SK-N-SH (cell line): ENCODE measurements at regions not wholly inside any gene's neighbourhood (a gene's known extent, or its start where the extent isn't known, plus 50 kb on each side); places are given as distances from the start of the nearest gene placed in this dataset.

Experiments
- CHD2 ChIP-seq: fragments of 150-350 bp; IDR thresholded peaks from 2 replicates; pipeline ENCODE4 v1.6.1; 2018; ENCODE audit warnings: low read length; ENCODE audit not compliant: partially characterized antibody
- EZH2phosphoT487 ChIP-seq: fragments of 200-600 bp; sonication (generic); IDR thresholded peaks from 2 replicates; pipeline ENCODE4 v1.6.1; 2017; ENCODE audit warnings: low read depth, mixed run types, mild to moderate bottlenecking, antibody characterized with exemption, moderate library complexity, borderline replicate concordance
- GABPA ChIP-seq: IDR thresholded peaks from 2 replicates; pipeline ENCODE4 v1.4.0; 2012; ENCODE audit warnings: low read depth, mild to moderate bottlenecking
- GATA2 ChIP-seq: sonication (generic); formaldehyde crosslinking; IDR thresholded peaks from 2 replicates; pipeline ENCODE4 v1.5.0; 2020; ENCODE audit warnings: mild to moderate bottlenecking, missing genetic modification reagents
- MXI1 ChIP-seq: IDR thresholded peaks from 2 replicates; pipeline ENCODE4 v1.6.1; 2012; ENCODE audit warnings: mild to moderate bottlenecking, low read depth, low read length, improper control_type of control experiment
- SIN3A ChIP-seq: IDR thresholded peaks from 2 replicates; pipeline ENCODE4 v1.6.1; 2012; ENCODE audit warnings: low read depth, mild to moderate bottlenecking, low read length, moderate library complexity, borderline replicate concordance
- TAF1 ChIP-seq: IDR thresholded peaks from 2 replicates; pipeline ENCODE4 v1.6.1; 2012; ENCODE audit warnings: low read depth, mild to moderate bottlenecking, low read length, moderate library complexity, borderline replicate concordance
- YY1 ChIP-seq: IDR thresholded peaks from 2 replicates; pipeline ENCODE4 v1.4.0; 2012; ENCODE audit warnings: low read depth, mild to moderate bottlenecking
- TF ChIP-seq, protein P1 (sequence below): IDR thresholded peaks from 2 replicates; pipeline ENCODE4 v1.6.1; 2012; ENCODE audit warnings: mild to moderate bottlenecking, low read depth, low read length, moderate library complexity
- TF ChIP-seq, protein P2 (sequence below): fragments of 200-600 bp; sonication (generic); IDR thresholded peaks from 2 replicates; pipeline ENCODE4 v1.6.1; 2017; ENCODE audit warnings: antibody characterized with exemption, mild to moderate bottlenecking, moderate library complexity

DNA sequence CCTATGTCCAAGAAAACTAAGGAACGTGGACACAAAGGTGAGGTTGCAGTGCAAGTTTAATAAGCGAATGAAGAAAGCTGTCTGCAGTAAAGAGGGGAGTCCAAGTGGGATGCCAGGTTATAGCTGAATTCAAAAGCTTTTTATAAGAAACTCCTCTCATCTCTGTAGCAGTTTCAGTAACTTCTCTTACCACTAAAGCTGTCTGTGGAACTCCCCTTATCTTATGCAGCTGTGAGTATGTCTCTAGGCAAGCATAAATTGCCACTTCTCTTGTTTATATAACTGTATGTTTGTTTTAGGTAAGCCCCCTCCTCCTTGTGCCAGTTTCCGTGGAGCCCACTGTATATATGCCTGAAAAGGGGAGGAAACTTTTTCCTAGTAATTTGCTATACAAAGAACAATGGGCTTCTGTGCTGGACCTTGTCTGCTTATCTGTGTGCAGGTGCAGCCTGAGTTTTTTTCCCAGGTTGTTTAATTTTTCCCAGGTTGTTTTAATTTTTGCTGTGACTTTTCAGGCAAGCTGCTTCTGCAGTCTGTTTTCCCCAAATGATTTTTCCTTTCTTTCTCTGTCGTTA is 875.1 kb upstream of the EPHA6 start:
- TF ChIP-seq SIN3A (no peak), EZH2phosphoT487 (no peak), GABPA (no peak), MXI1 (no peak), TAF1 (no peak), YY1 (no peak), CHD2 (no peak), GATA2 (no peak)
- TF ChIP-seq, protein P1, sequence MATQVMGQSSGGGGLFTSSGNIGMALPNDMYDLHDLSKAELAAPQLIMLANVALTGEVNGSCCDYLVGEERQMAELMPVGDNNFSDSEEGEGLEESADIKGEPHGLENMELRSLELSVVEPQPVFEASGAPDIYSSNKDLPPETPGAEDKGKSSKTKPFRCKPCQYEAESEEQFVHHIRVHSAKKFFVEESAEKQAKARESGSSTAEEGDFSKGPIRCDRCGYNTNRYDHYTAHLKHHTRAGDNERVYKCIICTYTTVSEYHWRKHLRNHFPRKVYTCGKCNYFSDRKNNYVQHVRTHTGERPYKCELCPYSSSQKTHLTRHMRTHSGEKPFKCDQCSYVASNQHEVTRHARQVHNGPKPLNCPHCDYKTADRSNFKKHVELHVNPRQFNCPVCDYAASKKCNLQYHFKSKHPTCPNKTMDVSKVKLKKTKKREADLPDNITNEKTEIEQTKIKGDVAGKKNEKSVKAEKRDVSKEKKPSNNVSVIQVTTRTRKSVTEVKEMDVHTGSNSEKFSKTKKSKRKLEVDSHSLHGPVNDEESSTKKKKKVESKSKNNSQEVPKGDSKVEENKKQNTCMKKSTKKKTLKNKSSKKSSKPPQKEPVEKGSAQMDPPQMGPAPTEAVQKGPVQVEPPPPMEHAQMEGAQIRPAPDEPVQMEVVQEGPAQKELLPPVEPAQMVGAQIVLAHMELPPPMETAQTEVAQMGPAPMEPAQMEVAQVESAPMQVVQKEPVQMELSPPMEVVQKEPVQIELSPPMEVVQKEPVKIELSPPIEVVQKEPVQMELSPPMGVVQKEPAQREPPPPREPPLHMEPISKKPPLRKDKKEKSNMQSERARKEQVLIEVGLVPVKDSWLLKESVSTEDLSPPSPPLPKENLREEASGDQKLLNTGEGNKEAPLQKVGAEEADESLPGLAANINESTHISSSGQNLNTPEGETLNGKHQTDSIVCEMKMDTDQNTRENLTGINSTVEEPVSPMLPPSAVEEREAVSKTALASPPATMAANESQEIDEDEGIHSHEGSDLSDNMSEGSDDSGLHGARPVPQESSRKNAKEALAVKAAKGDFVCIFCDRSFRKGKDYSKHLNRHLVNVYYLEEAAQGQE = no peak
- TF ChIP-seq, protein P2, sequence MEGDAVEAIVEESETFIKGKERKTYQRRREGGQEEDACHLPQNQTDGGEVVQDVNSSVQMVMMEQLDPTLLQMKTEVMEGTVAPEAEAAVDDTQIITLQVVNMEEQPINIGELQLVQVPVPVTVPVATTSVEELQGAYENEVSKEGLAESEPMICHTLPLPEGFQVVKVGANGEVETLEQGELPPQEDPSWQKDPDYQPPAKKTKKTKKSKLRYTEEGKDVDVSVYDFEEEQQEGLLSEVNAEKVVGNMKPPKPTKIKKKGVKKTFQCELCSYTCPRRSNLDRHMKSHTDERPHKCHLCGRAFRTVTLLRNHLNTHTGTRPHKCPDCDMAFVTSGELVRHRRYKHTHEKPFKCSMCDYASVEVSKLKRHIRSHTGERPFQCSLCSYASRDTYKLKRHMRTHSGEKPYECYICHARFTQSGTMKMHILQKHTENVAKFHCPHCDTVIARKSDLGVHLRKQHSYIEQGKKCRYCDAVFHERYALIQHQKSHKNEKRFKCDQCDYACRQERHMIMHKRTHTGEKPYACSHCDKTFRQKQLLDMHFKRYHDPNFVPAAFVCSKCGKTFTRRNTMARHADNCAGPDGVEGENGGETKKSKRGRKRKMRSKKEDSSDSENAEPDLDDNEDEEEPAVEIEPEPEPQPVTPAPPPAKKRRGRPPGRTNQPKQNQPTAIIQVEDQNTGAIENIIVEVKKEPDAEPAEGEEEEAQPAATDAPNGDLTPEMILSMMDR = no peak
